HL-60 (cell line): ENCODE measurements at regions not wholly inside any gene's neighbourhood (a gene's known extent, or its start where the extent isn't known, plus 50 kb on each side); places are given as distances from the start of the nearest gene placed in this dataset.

Experiments used
- GABPA ChIP-seq: IDR thresholded peaks from 2 replicates; pipeline ENCODE4 v1.6.1; 2012; ENCODE audit warnings: low read depth
- TF ChIP-seq, protein P1 (sequence below): IDR thresholded peaks from 2 replicates; pipeline ENCODE4 v1.6.1; 2012; ENCODE audit warnings: low read depth; ENCODE audit not compliant: insufficient replicate concordance

DNA sequence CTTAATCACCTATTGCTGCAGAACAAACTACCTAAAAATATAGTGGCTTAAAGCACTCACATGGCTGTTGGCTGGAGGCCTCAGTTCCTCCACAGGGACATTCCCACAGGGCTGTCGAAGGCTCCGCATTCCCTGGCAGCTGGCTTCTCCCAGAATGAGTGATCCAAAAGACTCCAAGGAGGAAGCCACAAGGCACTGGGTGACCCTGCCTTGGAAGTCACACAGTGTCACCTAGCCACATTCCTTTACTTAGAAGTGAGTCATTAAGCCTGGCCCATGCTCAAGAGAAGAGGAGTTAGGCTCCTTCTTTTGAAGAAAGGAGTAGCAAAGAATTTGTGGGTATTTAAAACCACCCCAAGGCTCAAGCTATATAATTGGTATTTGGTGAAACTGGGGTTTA is 63.9 kb upstream of the MAP1LC3B2 start:
- TF ChIP-seq GABPA, result no peak
- TF ChIP-seq, protein P1, sequence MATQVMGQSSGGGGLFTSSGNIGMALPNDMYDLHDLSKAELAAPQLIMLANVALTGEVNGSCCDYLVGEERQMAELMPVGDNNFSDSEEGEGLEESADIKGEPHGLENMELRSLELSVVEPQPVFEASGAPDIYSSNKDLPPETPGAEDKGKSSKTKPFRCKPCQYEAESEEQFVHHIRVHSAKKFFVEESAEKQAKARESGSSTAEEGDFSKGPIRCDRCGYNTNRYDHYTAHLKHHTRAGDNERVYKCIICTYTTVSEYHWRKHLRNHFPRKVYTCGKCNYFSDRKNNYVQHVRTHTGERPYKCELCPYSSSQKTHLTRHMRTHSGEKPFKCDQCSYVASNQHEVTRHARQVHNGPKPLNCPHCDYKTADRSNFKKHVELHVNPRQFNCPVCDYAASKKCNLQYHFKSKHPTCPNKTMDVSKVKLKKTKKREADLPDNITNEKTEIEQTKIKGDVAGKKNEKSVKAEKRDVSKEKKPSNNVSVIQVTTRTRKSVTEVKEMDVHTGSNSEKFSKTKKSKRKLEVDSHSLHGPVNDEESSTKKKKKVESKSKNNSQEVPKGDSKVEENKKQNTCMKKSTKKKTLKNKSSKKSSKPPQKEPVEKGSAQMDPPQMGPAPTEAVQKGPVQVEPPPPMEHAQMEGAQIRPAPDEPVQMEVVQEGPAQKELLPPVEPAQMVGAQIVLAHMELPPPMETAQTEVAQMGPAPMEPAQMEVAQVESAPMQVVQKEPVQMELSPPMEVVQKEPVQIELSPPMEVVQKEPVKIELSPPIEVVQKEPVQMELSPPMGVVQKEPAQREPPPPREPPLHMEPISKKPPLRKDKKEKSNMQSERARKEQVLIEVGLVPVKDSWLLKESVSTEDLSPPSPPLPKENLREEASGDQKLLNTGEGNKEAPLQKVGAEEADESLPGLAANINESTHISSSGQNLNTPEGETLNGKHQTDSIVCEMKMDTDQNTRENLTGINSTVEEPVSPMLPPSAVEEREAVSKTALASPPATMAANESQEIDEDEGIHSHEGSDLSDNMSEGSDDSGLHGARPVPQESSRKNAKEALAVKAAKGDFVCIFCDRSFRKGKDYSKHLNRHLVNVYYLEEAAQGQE, result no peak
